CD4-positive, alpha-beta memory T cell (primary cell): ENCODE measurements at regions not wholly inside any gene's neighbourhood (a gene's known extent, or its start where the extent isn't known, plus 50 kb on each side); places are given as distances from the start of the nearest gene placed in this dataset.

ENCODE experiments used
- CTCF ChIA-PET: fragments of 350-600 bp; sonication (Branson Sonifier 250); formaldehyde crosslinking; loops from one replicate; lab custom pipeline; 2021; ENCODE audit warnings: inconsistent platforms; ENCODE audit not compliant: partially characterized antibody; lab: Charles Lee
- POLR2A ChIA-PET: fragments of 350-600 bp; sonication (Branson Sonifier 250); formaldehyde crosslinking; loops from one replicate; lab custom pipeline; 2021; ENCODE audit not compliant: partially characterized antibody; lab: Charles Lee
- DNase-seq, 5 donors: peaks; one replicate each; pipeline versions ENCODE4 v3.0.0 to v3.0.0-alpha.2; 2020 to 2022; ENCODE audit warnings: mixed read lengths in 1 of 5
- H3K27ac ChIP-seq: one replicate; pipeline ENCODE4 v1.7.0; 2013; ENCODE audit warnings: low read depth, low read length
- H3K27me3 ChIP-seq: 2 replicates; pipeline ENCODE4 v1.7.0; 2013; ENCODE audit warnings: mild to moderate bottlenecking, low read length, moderate library complexity; ENCODE audit not compliant: insufficient read depth
- H3K36me3 ChIP-seq: 2 replicates; pipeline ENCODE4 v1.7.0; 2013; ENCODE audit warnings: mild to moderate bottlenecking, low read length, moderate library complexity; ENCODE audit not compliant: insufficient read depth
- H3K4me1 ChIP-seq: 2 replicates; pipeline ENCODE4 v1.7.0; 2013; ENCODE audit warnings: mild to moderate bottlenecking, low read length, moderate library complexity; ENCODE audit not compliant: insufficient read depth
- H3K4me3 ChIP-seq, 2 donors: one replicate each; pipeline ENCODE4 v1.7.0; 2013; ENCODE audit warnings: low read length in 2 of 2, mild to moderate bottlenecking in 1 of 2
- H3K9me3 ChIP-seq, 2 donors: one replicate each; pipeline ENCODE4 v1.7.0; 2013; ENCODE audit warnings: low read length in 2 of 2, control low read depth in 1 of 2; ENCODE audit not compliant: control insufficient read depth in 1 of 2
- H3K27ac Mint-ChIP-seq, 7 donors: one replicate each; pipeline ENCODE4 v1.8.0; 2020 to 2021; ENCODE audit warnings: mixed read lengths in 7 of 7, mild to moderate bottlenecking in 6 of 7, inconsistent platforms in 3 of 7, moderate library complexity in 3 of 7
- H3K27me3 Mint-ChIP-seq, 2 donors: one replicate each; pipeline ENCODE4 v1.8.0; 2020 to 2021; ENCODE audit warnings: mixed read lengths in 2 of 2
- H3K36me3 Mint-ChIP-seq, 2 donors: one replicate each; pipeline ENCODE4 v1.8.0; 2020 to 2021; ENCODE audit warnings: mixed read lengths in 2 of 2, inconsistent platforms in 1 of 2, mild to moderate bottlenecking in 1 of 2
- H3K4me1 Mint-ChIP-seq, 4 donors: one replicate each; pipeline ENCODE4 v1.8.0; 2020 to 2021; ENCODE audit warnings: mixed read lengths in 4 of 4, mild to moderate bottlenecking in 1 of 4
- H3K4me3 Mint-ChIP-seq, 8 donors: one replicate each; pipeline ENCODE4 v1.8.0; 2020 to 2021; ENCODE audit warnings: mixed read lengths in 8 of 8, mild to moderate bottlenecking in 7 of 8, moderate library complexity in 6 of 8, inconsistent platforms in 3 of 8
- H3K9me3 Mint-ChIP-seq, 8 donors: one replicate each; pipeline ENCODE4 v1.8.0; 2020 to 2021; ENCODE audit warnings: mixed read lengths in 8 of 8, mild to moderate bottlenecking in 5 of 8, inconsistent platforms in 3 of 8, moderate library complexity in 1 of 8
- intact Hi-C: fragments of 100-400 bp; cut with micrococcal nuclease; formaldehyde crosslinking; loops from one replicate; pipeline ENCODE4 v1.15.1; 2023

DNA sequence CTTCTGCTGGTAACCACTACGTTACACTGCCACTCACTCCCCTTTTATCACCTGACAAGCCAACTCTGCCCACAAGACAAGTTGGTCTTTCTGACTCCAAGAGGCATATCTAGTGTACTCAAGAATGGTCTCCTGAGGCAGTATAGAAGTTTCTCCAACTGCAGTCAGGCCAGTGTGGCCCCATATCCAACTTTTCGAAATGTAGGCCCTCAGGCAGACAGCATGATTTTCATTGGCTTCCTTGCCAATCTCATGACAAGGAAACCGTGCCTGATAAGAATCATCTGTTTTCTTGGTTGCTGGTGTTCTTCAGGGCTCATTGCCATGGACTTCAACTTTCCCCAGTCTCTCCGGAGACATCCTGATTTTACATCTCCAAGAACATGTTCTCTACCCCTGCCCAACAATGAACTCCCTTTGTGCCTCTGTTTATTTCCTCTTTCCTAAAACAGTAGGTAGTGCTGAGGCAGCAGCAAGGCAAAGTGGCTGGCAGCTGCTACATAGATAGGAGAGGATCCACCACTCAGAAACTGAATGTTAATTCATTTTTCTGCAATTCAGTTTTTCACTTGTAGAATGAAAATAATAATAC, 62.6 kb upstream of the SEMA6A start:
- Histone ChIP-seq H3K4me3 (no peak overlapping the region), H3K36me3 (no peaks in the 10 kb centered on the region), H3K27ac (no peak overlapping the region), H3K9me3 (no peaks in the 10 kb centered on the region), H3K27me3 (no peaks in the 10 kb centered on the region), H3K4me1 (no peaks in the 10 kb centered on the region)
- H3K9me3 Mint-ChIP-seq = peaks cover 0 to 3% (median 0%) of the 10 kb centered on the region in 8 donors
- H3K27ac Mint-ChIP-seq = no peak overlapping the region
- no peak for DNase-seq
- intact Hi-C loops = no loop called here
- CTCF ChIA-PET = no interaction called here
- H3K4me3 Mint-ChIP-seq = no peak overlapping the region
- POLR2A ChIA-PET = no interaction called here
- no peaks in the 10 kb centered on the region for H3K36me3 Mint-ChIP-seq
- peaks cover 1 to 6% of the 10 kb centered on the region in 2 donors for H3K27me3 Mint-ChIP-seq
- H3K4me1 Mint-ChIP-seq = no peaks in the 10 kb centered on the region

DNA sequence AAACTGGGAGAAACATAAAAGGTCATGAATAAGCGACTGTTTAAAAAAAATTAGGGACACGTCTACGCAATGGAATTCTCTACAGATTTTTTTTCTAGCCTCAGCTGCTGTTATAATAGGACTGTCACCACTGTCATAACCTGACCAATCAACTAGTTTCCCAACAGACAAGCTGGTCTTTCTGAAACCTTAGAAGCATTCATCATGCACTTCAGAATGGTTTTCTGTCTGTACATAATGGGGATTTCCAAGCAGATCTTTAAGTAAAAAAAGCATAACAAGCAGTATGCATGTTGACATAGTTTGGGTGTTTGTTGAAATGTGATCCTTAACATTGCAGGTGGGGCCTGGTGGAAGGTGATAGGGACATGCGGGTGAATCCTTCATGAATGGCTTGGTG, 58.3 kb upstream of the SEMA6A start:
- CTCF ChIA-PET = no interaction called here
- intact Hi-C loops = no loop called here

DNA sequence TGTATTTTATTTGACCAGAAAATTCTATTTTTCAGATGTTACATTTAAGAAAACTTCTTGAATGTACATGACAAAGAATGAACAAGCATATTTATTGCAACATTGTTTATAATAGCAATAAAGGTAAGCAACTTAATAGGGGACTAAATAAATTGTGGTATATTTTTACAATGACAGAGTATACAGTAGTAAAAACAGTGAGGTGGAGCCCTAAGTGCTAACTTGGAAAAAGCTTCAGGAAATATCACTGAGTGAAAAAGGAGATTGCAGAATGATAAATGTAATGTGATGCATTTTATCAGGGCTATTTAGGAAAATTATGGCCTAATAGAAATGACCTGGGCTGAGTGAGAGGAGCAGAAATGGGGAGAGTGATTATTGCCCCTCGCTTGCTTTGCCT, 56.5 kb upstream of the SEMA6A start:
- Histone ChIP-seq H3K9me3 (no peaks in the 10 kb centered on the region), H3K27ac (no peak overlapping the region), H3K36me3 (no peaks in the 10 kb centered on the region), H3K27me3 (no peaks in the 10 kb centered on the region), H3K4me3 (no peak overlapping the region), H3K4me1 (no peaks in the 10 kb centered on the region)
- ChIA-PET CTCF (no interaction called here), POLR2A (no interaction called here)
- Mint-ChIP-seq H3K4me1 (no peaks in the 10 kb centered on the region), H3K36me3 (no peaks in the 10 kb centered on the region), H3K27ac (no peak overlapping the region), H3K27me3 (peaks cover 1 to 8% of the 10 kb centered on the region in 2 donors), H3K9me3 (peaks cover 0 to 2% (median 0%) of the 10 kb centered on the region in 8 donors), H3K4me3 (no peak overlapping the region)
- intact Hi-C loops = no loop called here
- no peak for DNase-seq

More for the DNA sequence above, 58.3 kb upstream of the SEMA6A start:
- POLR2A ChIA-PET = no interaction called here
- Mint-ChIP-seq H3K36me3 (no peaks in the 10 kb centered on the region), H3K4me1 (no peaks in the 10 kb centered on the region), H3K27me3 (peaks cover 1 to 5% of the 10 kb centered on the region in 2 donors), H3K4me3 (no peak overlapping the region), H3K9me3 (peaks cover 0 to 2% (median 0%) of the 10 kb centered on the region in 8 donors), H3K27ac (no peak overlapping the region)
- Histone ChIP-seq H3K4me3 (no peak overlapping the region), H3K27me3 (no peaks in the 10 kb centered on the region), H3K27ac (no peak overlapping the region), H3K36me3 (no peaks in the 10 kb centered on the region), H3K9me3 (no peaks in the 10 kb centered on the region), H3K4me1 (no peaks in the 10 kb centered on the region)
- DNase-seq = no peak

- no peaks in the 10 kb centered on the region for H3K36me3 ChIP-seq
- CTCF ChIA-PET = no interaction called here
- H3K27me3 Mint-ChIP-seq = peaks cover 0 to 8% of the 10 kb centered on the region in 2 donors
- H3K4me1 ChIP-seq = no peaks in the 10 kb centered on the region
- H3K4me3 ChIP-seq = no peak overlapping the region
- peaks cover 0 to 2% (median 0%) of the 10 kb centered on the region in 8 donors for H3K9me3 Mint-ChIP-seq
- no peak for DNase-seq
- no peak overlapping the region for H3K27ac Mint-ChIP-seq
- H3K27ac ChIP-seq = no peak overlapping the region
- H3K4me3 Mint-ChIP-seq = no peak overlapping the region
- POLR2A ChIA-PET = no interaction called here
- intact Hi-C loops = no loop called here
- no peaks in the 10 kb centered on the region for H3K4me1 Mint-ChIP-seq
- H3K36me3 Mint-ChIP-seq = no peaks in the 10 kb centered on the region
- H3K27me3 ChIP-seq = no peaks in the 10 kb centered on the region
- H3K9me3 ChIP-seq = no peaks in the 10 kb centered on the region
Observed at GRCh38 chr5:116629168-116629567, 54.5 kb upstream of the SEMA6A start.

GRCh38 chr5:116626945-116627679, 52.5 kb upstream of the SEMA6A start:
- Mint-ChIP-seq H3K9me3 (no peaks in the 10 kb centered on the region), H3K36me3 (no peaks in the 10 kb centered on the region), H3K4me1 (no peaks in the 10 kb centered on the region), H3K27ac (no peak overlapping the region), H3K27me3 (peaks cover 0 to 3% of the 10 kb centered on the region in 2 donors), H3K4me3 (no peak overlapping the region)
- no peaks in the 10 kb centered on the region for H3K36me3 ChIP-seq
- intact Hi-C loops = no loop called here
- no peak overlapping the region for H3K27ac ChIP-seq
- no peak for DNase-seq
- no peaks in the 10 kb centered on the region for H3K27me3 ChIP-seq
- H3K4me1 ChIP-seq = no peaks in the 10 kb centered on the region
- CTCF ChIA-PET = no interaction called here
- POLR2A ChIA-PET = no interaction called here
- no peaks in the 10 kb centered on the region for H3K9me3 ChIP-seq
- no peak overlapping the region for H3K4me3 ChIP-seq

- Mint-ChIP-seq H3K27ac (no peak overlapping the region), H3K9me3 (no peaks in the 10 kb centered on the region), H3K4me3 (no peak overlapping the region), H3K27me3 (peaks cover 0 to 3% of the 10 kb centered on the region in 2 donors), H3K36me3 (no peaks in the 10 kb centered on the region), H3K4me1 (no peaks in the 10 kb centered on the region)
- no peak overlapping the region for H3K27ac ChIP-seq
- no peaks in the 10 kb centered on the region for H3K4me1 ChIP-seq
- intact Hi-C loops = no loop called here
- CTCF ChIA-PET = no interaction called here
- no peaks in the 10 kb centered on the region for H3K36me3 ChIP-seq
- H3K4me3 ChIP-seq = no peak overlapping the region
- no peaks in the 10 kb centered on the region for H3K27me3 ChIP-seq
- DNase-seq = no peak
- no peaks in the 10 kb centered on the region for H3K9me3 ChIP-seq
- POLR2A ChIA-PET = no interaction called here
Observed at GRCh38 chr5:116626272-116626723, 51.7 kb upstream of the SEMA6A start.
